Fibroblast of skin of left quadriceps (primary cell): ENCODE measurements at regions not wholly inside any gene's neighbourhood (a gene's known extent, or its start where the extent isn't known, plus 50 kb on each side); places are given as distances from the start of the nearest gene placed in this dataset.

Experiments used
- DNase-seq, 2 experiments: peaks; one replicate each; pipeline ENCODE4 v3.0.0-alpha.2; 2013; ENCODE audit warnings: low read depth in 2 of 2

DNA sequence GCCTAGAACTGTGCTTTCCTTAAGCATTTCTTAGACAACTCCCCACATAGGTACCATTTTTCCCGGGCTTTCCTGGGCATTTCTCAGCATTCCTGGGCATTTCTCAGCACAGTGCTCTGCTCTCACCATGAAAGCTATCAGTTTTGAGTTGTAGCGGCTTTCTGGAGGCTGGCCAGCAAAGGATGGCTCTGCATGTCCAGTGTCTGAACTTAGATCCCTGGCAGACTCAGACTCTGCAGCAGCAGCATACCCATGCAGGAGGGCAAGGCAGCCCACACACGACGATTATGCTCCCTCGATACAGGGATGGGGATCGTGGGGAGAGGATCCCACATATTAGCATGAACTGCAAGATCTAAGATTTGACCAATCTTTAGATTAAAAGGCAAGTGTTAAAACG, 248.9 kb upstream of the MKI67 start:
- no peak for DNase-seq

DNA sequence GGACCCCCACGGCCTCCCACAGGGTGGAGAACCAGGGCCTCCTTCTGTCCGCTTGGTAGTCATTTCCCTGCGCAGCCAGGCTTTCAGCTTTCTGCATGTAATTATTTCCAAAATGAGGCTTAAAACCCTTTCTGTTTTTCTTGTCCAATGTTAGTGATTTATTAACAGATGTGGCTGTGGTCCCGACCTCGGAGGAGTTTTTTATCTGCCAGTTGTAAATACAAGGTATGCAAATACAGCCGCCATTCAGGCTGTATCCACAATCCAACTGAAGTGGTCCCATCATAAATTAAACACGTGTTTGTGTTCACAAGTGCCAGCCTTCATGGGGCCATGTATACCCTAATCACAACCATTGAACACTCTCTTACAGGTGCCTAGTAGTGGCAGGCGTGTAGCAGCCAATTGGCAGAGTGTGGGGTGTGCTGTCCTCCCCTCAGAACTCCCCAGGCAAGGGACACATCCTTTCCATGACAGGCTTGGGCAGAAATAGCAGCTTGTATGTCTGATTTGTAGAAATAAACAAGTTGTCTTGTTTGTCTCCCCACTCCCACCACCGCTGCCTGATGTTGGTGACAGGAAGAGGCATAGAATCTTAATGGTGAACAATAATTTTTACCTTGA, 251.3 kb upstream of the MKI67 start:
- no peak for DNase-seq

DNA sequence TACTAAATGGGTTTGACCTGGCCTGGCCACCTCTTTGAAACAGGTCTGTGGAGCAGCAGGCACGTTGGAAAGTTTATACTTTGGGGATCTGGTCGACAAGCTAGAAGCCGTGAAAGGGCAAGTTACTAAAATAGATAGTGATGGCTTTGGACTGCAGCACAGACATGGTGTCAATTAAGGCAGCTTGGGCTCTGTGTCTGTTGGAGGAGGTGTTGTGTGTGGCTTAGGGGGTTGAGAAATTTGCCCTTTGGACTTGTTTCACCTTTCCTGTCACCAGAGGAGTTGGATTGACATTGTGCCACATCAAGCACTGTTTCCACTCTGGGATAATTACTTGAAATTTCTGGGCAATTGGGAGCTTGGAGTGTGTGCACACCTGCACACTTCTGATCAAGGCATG, 251.8 kb upstream of the MKI67 start:
- DNase-seq = no peak

DNA sequence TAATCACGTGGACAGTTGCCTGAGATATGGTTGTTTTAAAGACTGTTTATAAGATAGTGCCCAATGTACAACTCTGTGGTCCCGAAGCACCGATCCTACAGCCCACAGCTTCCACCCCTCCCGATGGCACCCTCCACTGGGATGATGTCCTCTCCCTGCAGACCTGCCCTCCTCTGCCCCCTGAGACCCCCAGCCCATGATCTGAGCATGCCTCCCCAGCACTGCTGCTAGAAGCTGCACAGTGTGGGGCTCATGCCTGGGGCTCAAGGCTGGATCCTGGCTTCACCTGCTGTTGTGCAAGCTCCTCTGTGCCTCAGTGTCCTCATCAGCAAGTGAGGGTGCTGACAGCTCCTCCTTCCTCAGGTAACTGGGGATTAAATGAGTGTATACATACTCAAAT, 254.7 kb upstream of the MKI67 start:
- DNase-seq = no peak

DNA sequence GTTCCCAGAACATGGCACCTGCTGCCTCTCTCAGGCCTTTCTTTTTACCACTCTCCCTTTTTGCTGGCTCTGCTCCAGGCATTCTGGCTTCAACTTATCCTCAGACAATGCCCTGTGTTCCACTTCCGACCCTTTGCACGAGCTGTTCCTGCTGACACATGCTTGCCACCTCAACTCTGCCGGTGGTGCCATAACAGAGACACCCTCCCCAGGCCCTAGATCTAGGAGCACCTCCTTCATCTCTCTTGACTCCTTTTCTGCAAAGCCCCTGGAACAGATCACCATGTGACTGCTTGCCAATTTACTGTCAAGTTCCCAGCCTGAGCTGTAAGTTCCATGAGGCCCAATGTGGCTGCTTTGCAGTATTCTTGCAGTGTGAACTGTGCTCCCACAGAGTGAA, 256.0 kb upstream of the MKI67 start:
- DNase-seq = no peak

DNA sequence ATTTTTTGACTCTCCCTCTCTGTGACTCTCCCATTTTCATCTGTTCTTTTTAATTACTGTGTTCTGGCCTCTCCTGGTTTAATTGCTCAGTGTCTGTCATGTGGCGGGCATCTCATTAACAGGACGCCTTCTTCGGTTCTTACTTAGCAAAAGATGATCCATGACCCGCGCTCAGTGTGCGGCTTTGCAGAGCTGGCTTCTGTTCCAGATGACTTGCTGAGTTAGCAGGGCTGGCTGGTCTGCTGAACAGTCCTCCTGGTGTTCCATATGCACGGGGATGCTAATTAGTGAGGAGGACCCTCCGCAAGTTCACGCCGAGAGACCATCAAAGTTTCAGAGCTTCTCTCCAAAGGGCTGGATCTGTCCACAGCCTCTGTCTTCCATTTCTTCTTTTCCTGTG, 258.6 kb upstream of the MKI67 start:
- no peak for DNase-seq

DNA sequence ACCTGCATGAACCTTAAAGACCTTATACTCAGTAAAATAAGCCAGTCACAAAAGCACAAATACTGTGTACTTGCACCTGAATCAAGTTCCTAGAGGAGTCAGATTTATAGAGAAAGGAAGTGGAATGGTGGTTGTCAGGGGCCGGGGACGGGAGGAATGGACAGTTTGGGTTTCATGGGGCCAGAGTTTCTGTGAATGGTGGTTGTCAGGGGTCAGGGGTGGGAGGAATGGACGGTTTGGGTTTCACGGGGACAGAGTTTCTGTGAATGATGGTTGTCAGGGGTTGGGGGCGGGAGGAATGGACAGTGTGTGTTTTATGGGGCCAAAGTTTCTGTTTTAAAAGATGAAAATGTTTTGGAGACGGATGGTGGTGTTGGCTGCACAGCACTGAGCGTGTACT, 260.0 kb upstream of the MKI67 start:
- no peak for DNase-seq

DNA sequence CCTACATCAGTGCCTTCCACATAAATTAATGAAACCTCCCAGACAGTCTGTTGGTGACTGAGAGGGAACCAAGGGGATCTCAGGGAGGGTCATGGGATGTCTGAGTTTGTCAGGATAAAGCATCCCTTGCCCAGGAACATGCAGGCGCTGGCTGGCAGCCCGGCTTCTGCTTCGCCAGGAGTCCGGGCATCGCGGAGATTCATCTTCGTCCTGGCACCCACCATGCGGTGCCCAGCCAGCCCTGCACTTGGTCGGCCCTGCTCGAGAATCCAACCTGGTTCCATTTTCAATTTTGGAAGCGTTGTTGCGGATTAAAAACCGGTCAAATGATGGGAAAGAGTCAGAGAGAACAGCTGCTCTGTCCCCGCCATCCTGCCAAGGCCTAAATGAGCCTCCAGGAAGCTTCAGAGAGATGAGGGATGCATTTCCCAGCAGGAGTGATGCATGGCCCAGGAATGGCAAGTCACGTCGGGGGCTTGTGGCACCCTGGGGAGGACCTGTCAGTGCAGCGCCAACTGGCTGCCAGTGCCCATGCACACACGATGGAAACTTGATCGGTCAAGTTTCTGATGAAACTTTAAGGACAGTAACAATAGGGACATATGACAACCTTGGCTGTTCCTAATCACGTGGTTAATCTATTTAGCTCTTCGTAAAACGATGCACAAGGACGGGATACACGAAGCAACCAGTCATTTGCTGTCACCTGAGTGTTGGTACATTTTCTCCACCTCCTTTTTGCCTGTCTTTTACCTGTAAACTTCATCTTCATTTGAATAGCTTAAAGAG, 260.8 kb upstream of the MKI67 start:
- no peak for DNase-seq

DNA sequence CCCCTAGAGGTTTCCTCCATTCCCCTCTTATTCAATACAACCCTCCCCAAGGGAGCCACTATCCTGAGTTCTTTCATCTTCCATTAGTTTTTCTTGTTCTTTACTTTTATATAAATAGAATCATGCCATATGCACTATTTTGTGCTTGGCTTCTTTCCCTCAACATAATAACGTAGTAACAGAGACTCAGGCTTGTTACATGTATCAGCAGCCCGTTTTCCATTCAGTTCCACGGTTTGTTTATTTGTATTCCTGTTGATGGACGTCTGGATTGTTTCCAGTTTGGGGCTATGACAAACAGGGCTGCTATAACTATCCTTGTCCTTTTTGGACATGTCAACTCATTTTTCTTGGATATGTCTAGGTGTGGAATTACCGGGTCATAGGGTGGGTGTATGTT, 264.4 kb upstream of the MKI67 start:
- DNase-seq = no peak

DNA sequence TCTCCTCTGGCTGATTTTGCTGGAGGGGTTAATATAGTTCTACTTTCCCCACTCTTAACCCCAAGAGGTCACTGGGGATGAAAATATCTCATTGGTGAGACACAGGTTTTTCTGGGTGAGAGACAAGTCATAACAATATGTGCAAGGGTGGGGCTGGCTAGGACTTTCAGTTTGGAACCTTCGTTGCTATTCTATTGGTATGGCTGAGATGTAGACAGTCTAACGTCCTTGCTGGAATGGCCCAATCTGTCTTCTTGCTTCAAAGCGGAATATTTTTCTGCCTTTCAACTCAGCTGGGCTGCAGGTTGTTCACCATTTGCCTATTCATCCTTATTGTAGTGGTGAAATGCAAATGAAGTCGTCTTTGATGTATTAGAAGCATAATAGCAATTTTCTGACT, 267.3 kb upstream of the MKI67 start:
- no peak for DNase-seq

DNA sequence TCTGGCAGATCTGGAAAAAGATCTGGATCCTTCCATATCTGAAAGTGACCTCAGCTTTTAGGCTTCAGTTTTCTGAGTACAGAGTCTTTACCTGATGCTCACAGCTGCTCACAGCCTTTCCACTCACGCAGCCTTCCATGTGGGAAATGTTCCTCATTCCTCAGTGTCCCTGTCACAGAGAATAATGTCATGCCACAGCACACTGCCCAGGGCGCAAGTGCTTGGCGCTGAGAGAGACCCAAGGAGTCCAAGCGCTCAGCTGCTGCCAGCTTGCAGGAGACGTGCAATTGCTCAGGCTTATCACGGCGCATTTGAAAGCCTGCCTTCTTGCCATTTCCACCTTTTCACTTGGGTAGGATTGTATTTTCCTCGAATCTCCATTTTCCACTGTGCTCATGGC, 271.9 kb upstream of the MKI67 start:
- no peak for DNase-seq

DNA sequence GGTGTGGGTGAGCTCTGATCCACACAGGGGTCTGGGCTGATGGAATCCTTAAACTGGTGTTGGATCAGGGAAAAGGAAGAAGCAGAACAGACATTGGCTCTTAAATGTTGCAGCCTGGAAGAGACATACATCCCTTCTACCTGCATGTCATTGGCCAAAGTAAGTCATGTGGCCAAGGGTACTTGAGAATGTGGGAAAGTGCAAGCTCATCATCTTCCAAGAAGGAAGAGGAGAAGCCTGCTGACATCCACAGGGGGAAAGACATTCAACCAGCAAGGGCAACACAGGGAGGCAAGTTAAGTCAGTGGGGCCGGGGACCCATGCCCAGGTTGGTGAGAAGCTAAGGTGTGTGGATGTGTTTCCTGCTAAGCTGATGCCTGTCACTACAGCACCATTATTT, 272.8 kb upstream of the MKI67 start:
- no peak for DNase-seq

DNA sequence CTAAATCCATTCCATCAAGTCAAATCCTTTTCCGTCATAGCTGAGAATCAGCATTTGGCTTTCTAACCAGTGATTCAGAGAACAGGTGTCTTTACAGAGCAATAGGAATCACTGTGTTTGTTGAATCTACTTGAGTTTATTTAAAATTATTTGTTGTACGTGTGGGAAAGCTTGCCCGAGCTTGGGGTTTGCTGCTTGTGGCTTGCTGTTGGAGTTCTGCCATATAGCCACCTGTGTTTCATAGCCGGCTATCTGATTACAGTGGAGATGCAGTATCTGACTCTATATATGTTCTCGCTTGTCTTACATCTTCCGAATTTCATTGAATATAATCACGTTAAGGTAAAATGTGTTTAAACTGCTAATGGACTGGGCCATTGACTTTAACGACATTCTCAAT, 274.3 kb upstream of the MKI67 start:
- no peak for DNase-seq

DNA sequence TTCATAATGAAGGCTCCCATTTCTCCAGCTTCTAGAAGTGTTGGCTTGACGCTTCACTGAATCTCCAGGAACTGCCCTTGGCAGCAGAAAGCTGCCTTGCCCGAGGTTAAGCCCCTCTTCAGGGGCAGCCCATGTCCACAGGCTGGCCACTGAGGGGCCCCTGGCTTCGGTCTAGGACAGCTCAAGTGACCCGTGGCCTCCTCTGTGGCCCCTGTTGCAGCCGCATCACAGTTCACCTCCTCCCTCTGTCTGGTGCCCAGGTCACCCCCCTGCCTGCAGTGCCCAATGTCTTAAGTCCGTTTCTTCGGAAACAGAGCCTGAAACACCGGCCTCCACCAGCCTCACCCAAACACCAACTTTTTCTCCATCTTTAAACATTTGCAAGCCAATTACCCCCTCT, 279.2 kb upstream of the MKI67 start:
- DNase-seq = no peak

DNA sequence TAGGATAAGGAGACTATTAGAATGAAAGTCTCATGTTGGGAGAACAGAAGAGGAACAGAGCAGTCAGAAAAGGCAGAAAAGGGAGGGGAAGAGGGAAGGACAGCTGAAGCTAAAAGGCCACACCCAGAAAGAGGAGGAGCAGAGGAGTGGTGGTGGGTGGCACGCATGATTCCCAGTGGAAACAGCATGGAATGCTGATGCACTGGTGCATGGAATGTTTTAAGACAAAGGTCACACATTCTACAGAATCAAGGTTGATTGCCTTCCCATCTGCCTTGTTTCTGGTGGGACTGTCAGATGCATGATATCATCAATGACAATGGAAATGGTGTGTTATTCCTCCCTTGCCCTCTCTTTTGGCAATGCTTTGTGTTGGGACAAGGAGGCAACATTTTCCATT, 285.4 kb upstream of the MKI67 start:
- DNase-seq = no peak

DNA sequence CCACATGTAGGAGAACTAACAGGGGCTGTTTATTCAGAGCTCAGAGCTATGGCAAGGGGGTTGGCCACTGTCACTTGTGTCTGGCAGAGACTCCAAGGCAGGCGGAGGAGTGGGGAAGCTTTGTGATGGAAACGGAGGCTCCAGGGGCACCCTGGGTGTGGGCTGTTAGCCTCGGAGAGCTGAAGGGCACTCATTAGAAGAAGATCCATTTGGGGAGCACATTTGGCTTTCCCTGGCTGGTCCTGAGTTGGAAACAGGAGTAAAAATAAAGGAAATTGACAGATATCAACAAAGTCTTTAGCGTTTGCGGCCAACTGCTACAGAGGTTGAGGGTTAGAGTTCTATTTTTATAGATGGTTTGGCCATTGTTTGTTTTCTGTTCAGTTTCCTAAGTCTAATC, 288.3 kb upstream of the MKI67 start:
- DNase-seq = no peak

DNA sequence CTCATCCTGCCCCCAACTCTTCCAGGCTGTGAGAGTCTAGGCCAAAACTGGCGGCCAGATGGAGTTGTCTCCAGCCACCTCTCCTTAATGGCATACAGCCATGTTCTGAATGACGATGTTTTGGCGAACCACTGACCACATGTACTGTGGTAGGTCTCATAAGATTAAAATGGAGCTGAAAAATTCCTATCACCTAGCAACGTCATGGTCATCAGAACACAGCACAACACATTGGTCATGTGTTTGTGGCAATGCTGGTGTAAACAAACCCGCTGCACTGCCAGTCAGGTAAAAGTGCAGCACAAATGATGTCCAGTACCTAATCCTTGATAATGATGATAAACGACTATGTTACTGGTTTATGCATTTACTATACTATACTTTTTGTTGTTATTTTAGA, 290.0 kb upstream of the MKI67 start:
- DNase-seq = no peak

DNA sequence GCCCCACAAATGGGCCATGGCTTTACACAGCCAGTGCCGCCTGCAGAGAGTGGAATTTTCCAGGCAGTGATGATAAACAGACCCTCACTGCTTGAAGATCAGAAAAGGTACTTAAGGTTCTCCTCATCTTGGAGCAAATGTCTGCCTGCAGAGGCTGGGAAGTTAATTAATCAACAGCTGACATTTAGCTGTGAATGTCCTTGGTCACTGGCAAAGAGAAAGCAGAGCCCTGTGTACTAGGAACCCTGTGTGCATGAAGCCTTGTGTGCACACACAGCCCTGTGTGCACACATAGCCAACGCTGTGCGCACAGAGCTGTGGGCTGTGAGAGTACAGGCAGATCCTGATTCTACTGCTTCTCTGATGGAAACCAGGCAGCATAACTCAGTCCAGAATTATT, 291.6 kb upstream of the MKI67 start:
- DNase-seq = no peak

DNA sequence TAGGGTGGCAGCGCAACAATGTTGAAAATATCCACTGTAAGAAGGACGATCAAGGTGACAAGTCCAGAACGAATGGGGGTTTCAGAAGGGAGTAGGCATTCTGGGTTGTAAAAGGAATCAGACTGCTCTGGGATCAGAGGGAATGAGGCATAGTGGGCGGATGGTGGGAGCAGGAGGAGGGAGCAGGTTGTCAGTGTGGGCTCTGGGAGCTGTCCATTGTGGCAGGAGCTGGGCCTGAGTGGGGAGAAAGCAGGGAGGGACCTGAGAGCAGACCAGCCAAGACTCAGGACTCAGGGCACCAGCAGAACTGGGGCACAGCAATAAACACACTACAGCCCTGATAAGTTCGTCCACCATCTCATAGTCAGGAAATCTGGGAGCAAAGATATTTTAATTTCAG, 292.6 kb upstream of the MKI67 start:
- no peak for DNase-seq

DNA sequence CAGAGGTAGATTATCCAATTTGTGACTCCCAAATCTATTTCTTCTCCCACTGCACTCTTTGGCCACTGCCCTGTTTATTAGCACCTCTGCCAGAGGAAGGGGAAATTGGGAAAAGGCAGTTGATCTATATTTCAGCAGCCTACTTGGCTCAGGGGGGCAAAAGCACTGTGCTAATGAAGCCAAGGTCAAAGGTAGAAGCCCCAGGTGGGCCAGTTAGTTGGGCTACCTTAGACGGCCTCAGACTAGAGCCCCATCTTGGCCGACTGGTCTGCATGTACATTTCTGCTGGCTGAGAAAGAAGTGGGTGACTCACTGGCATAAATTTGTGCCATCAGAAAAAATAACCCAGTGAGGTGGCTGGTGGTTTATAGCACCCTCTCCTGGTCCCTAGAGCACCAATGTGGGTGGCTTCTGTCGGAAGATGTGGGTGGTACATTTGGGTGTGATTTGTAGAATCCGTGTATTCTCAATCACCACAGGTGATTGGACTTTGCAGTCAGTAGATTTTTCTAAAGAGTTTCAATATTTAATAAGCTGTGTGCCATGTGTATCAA, 293.3 kb upstream of the MKI67 start:
- DNase-seq = no peak

DNA sequence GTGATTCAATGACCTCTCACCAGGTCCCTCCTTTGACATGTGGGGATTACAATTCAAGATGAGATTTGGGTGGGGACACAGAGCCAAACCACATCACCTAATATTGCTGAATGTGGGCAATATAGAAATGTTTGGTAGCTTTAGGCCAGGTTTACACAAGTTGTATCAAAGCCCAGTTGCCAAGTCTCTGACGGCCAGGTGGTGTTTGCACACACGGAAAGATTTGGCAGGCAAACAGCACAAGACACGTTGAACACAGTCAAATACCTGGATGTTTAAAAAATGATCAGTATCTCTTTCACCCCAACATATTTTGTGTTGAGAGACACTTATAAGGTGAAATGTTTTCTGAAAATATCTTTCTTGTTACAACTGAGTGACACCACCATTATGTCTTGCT, 294.4 kb upstream of the MKI67 start:
- no peak for DNase-seq

DNA sequence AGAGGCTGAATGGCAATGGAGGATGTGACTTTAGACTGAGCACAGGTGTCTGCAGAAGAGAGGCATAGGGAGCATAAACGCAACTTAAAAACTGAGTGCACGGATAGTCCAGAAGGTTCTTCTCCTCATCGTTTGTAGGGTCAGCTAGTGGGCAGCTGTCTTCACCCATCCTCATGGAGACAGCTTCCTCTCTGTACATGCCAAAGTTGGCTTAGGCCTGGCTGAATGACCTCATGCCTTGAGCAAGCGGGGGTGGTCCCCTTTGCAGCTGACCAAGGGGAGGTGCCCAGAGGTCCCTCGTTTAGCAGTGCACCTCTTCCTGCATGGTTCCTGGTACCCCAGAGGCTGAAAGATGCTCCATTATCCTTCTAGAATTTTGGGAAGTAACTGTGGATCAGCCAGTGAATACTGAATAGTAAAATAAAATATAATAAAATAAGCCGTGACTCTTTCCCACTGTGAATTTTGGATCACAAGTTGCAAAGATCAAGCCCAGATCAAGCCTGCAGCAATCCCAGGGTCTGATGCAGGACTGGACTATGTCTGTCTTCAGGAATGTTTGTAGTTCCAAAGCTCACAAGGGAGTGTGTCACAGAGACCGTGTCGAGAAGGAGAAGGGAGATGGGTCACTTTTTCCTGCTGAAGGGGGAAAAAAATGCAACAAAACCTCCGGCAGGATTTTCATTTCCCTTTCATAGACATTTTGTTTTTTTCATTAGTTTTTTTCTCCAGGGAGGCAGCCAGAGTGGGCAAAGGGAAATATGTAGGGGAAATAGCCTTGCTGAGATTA, 295.3 kb upstream of the MKI67 start:
- DNase-seq = no peak

DNA sequence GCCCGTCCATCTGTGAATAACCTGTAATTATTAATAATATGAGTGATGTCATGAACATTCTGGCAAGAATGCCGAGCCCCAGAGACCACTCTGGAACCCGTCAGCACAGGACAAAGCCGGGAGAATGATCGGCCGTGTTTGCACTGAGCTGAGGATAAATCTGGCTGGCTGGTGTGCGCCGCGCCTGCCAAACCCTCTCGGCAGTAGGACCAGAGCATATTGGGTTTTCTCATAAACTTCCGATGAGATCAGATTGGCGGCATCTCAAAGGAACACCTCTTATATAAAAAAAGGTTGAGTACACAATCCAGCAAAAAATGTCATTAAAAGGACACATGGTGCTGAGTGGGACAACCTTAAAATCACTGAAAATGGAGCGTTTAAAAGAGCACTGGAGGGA, 296.0 kb upstream of the MKI67 start:
- DNase-seq = no peak
